ENCODE measurements at regions not wholly inside any gene's neighbourhood (a gene's known extent, or its start where the extent isn't known, plus 50 kb on each side); places are given as distances from the start of the nearest gene placed in this dataset.

GRCh38 chr12:19627719-19628118 lies 188.4 kb downstream of the AEBP2 start:
- no peaks in the 10 kb centered on the region for H3K4me1 ChIP-seq
- intact Hi-C loops (cut with micrococcal nuclease) = no loop called here

GRCh38 chr12:19630536-19630935 lies 191.2 kb downstream of the AEBP2 start:
- intact Hi-C loops (cut with micrococcal nuclease) = no loop called here

More at GRCh38 chr12:19627719-19628118, 188.4 kb downstream of the AEBP2 start:
- Histone ChIP-seq H3K27me3 (ENCODE audit: low read depth) (no peaks in the 10 kb centered on the region), H3K27ac (replicated peaks) (no peak overlapping the region), H3K4me3 (no peak overlapping the region), H3K36me3 (no peaks in the 10 kb centered on the region), H3K9me3 (replicated peaks) (peaks cover 6% of the 10 kb centered on the region)
- no peak for TF ChIP-seq CTCF (IDR thresholded peaks at IDR 0.05; ENCODE audit: borderline replicate concordance)
- DNase-seq = no peak

GRCh38 chr12:19633194-19633593 lies 193.9 kb downstream of the AEBP2 start:
- Histone ChIP-seq H3K4me1 (no peaks in the 10 kb centered on the region), H3K27ac (replicated peaks) (no peak overlapping the region), H3K36me3 (no peaks in the 10 kb centered on the region), H3K4me3 (no peak overlapping the region), H3K9me3 (replicated peaks) (no peaks in the 10 kb centered on the region), H3K27me3 (ENCODE audit: low read depth) (no peaks in the 10 kb centered on the region)
- no peak for DNase-seq
- intact Hi-C loops (cut with micrococcal nuclease) = no loop called here
- TF ChIP-seq CTCF (IDR thresholded peaks at IDR 0.05; ENCODE audit: borderline replicate concordance) = no peak

More at GRCh38 chr12:19630536-19630935, 191.2 kb downstream of the AEBP2 start:
- DNase-seq = no peak
- Histone ChIP-seq H3K27me3 (ENCODE audit: low read depth) (no peaks in the 10 kb centered on the region), H3K27ac (replicated peaks) (no peak overlapping the region), H3K36me3 (no peaks in the 10 kb centered on the region), H3K4me3 (no peak overlapping the region), H3K9me3 (replicated peaks) (peaks cover 6% of the 10 kb centered on the region), H3K4me1 (no peaks in the 10 kb centered on the region)
- TF ChIP-seq CTCF (IDR thresholded peaks at IDR 0.05; ENCODE audit: borderline replicate concordance) = no peak

GRCh38 chr12:19633641-19634040 lies 194.3 kb downstream of the AEBP2 start:
- Histone ChIP-seq H3K9me3 (replicated peaks) (no peaks in the 10 kb centered on the region), H3K4me1 (no peaks in the 10 kb centered on the region), H3K27me3 (ENCODE audit: low read depth) (no peaks in the 10 kb centered on the region), H3K4me3 (no peak overlapping the region), H3K27ac (replicated peaks) (no peak overlapping the region), H3K36me3 (no peaks in the 10 kb centered on the region)
- no peak for DNase-seq
- intact Hi-C loops (cut with micrococcal nuclease) = no loop called here
- TF ChIP-seq CTCF (IDR thresholded peaks at IDR 0.05; ENCODE audit: borderline replicate concordance) = no peak

GRCh38 chr12:19639781-19640415 lies 200.6 kb downstream of the AEBP2 start:
- H3K27me3 ChIP-seq (ENCODE audit: low read depth) = no peaks in the 10 kb centered on the region
- no peaks in the 10 kb centered on the region for H3K9me3 ChIP-seq (replicated peaks)
- no peak overlapping the region for H3K27ac ChIP-seq (replicated peaks)
- no peaks in the 10 kb centered on the region for H3K36me3 ChIP-seq
- TF ChIP-seq CTCF (IDR thresholded peaks at IDR 0.05; ENCODE audit: borderline replicate concordance) = no peak
- H3K4me1 ChIP-seq = peaks cover 11% of the 10 kb centered on the region
- no peak for DNase-seq
- no peak overlapping the region for H3K4me3 ChIP-seq
- intact Hi-C loops (cut with micrococcal nuclease) = no loop called here

All from left ventricle myocardium inferior (tissue), 1 donor.